GM10248 (cell line): ENCODE measurements at regions not wholly inside any gene's neighbourhood (a gene's known extent, or its start where the extent isn't known, plus 50 kb on each side); places are given as distances from the start of the nearest gene placed in this dataset.
"Not testable (repeated sequence)": the region's sequence is repeated elsewhere in the genome, so short reads cannot be mapped to it uniquely, and the experiment has no call there.

Experiments
- CTCF ChIA-PET: fragments of 300-600 bp; sonication (Branson Sonifier 250); formaldehyde crosslinking; extraction: SDS; loops from one replicate; lab custom pipeline; 2021; ENCODE audit warnings: antibody characterized with exemption; lab: Yijun Ruan, JAX
- POLR2A ChIA-PET: fragments of 350-650 bp; sonication (Branson Sonifier 250); formaldehyde crosslinking; extraction: SDS; loops from one replicate; lab custom pipeline; 2020; ENCODE audit warnings: antibody characterized with exemption; lab: Yijun Ruan, JAX
- DNase-seq: peaks from one replicate; pipeline ENCODE4 v3.0.0; 2012; ENCODE audit errors: extremely low spot score
- TF ChIP-seq, protein P1 (sequence below): IDR thresholded peaks from 2 replicates; pipeline ENCODE4 v1.5.1; 2012; ENCODE audit warnings: mild to moderate bottlenecking, low read depth; ENCODE audit errors: extremely low read depth, missing control alignments, control extremely low read depth

DNA sequence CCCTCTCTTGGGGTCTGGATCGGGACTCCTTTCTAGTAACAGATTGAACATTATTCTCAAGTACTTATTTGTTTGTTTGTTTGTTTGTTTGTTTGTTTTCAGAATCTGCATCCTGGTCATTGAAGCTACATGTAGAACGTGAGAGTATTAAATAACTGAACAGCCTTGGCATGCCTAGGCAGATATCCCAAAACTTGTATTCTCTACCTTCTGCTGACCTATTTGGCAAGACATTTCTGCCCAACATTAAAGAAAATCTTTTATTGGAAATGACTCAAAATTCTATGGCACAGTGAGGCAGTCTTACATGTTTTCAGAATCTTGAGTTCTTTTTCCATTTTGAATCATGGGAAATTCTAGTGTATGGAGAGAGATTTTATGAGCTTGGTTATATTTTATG lies 165.1 kb upstream of the CNOT2 start:
- DNase-seq: no peak
- CTCF ChIA-PET: interaction anchor here (1.0 kb wide), 1 partner anchor 141 kb away, joined by 3 read pairs; no protein-coding TSS in a partner anchor
- POLR2A ChIA-PET: no interaction called here
- TF ChIP-seq, protein P1, sequence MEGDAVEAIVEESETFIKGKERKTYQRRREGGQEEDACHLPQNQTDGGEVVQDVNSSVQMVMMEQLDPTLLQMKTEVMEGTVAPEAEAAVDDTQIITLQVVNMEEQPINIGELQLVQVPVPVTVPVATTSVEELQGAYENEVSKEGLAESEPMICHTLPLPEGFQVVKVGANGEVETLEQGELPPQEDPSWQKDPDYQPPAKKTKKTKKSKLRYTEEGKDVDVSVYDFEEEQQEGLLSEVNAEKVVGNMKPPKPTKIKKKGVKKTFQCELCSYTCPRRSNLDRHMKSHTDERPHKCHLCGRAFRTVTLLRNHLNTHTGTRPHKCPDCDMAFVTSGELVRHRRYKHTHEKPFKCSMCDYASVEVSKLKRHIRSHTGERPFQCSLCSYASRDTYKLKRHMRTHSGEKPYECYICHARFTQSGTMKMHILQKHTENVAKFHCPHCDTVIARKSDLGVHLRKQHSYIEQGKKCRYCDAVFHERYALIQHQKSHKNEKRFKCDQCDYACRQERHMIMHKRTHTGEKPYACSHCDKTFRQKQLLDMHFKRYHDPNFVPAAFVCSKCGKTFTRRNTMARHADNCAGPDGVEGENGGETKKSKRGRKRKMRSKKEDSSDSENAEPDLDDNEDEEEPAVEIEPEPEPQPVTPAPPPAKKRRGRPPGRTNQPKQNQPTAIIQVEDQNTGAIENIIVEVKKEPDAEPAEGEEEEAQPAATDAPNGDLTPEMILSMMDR: no peak

DNA sequence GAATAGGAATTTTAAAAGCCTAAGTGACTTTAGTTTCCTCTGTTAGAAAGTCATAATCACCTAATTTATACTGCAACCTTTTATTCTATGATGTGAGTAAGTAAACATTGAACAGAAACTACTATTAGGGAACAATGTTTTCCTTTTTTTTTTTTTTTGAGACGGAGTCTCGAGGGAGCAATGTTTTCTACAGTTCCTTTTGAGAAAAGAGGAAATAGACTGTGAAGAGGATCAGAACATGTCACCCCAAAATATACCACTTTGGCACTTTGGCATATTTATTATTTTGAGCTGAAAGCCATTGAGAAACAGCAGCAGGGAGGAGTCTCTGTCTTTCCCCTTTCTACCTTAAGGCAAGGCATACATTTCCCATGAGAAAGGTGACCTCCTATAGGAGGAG lies 162.7 kb upstream of the CNOT2 start:
- TF ChIP-seq, protein P1: no peak
- ChIA-PET CTCF (no interaction called here), POLR2A (no interaction called here)
- DNase-seq: no peak

DNA sequence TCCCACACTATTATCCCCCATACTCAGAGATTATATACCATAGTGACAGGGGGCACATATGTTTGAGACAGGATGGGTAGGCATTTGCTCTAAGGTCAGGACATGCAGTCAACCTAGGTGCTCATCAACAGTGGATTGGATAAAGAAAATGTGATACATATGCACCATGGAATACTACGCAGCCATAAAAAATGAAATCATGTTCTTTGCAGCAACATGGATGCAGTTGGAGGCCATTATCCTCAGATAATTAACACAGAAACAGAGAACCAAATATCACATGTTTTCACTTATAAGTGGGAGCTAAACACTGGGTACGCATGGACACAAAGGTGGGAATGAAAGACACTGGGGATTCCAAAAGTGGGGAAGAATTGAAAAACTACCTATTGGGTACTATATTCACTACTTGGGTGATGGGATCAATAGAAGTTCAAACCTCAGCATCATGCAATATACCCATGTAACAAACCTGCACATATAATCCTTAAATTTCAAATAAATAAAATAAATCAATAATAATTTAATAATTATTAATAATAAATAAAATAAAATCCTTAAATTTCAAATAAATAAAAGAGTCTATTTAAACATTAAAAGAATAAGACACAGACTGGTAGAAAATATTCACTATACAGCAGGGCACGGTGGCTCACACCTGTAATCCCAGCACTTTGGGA lies 160.1 kb upstream of the CNOT2 start:
- ChIA-PET POLR2A (no interaction called here), CTCF (no interaction called here)
- no peak for DNase-seq
- TF ChIP-seq, protein P1: no peak

DNA sequence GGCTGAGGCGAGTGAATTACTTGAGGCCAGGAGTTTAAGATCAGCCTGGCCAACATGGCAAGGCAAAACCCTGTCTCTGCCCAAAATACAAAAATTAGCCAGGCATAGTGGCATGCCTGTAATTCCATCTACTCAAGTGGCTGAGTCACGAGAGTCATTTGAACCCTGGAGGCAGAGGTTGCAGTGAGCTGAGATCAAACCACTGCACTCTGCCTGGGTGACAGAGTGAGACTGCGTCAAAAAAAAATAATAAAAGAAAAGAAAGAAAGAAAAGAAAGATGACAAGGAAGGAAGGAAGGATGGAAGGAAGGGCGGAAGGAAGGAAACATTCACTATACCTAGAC lies 159.6 kb upstream of the CNOT2 start:
- TF ChIP-seq, protein P1: no peak
- DNase-seq: no peak
- ChIA-PET CTCF (no interaction called here), POLR2A (no interaction called here)

DNA sequence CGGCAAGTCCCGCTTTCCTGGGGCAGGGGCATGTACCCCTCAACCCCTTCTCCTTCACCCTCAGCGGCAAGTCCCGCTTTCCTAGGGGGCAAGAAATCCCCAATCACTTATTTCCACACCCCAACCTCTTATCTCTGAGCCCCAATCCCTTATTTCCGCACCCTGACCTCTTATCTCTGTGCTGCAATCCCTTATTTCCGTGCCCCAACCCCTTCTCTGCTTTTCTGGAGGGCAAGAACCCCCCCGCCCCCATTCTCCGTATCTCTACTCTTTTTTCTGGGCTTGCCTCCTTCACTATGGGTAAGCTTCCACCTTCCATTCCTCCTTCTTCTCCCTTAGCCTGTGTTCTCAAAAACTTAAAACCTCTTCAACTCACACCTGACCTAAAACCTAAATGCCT lies 156.9 kb upstream of the CNOT2 start:
- DNase-seq, CTCF ChIA-PET, POLR2A ChIA-PET: not testable (repeated sequence)

DNA sequence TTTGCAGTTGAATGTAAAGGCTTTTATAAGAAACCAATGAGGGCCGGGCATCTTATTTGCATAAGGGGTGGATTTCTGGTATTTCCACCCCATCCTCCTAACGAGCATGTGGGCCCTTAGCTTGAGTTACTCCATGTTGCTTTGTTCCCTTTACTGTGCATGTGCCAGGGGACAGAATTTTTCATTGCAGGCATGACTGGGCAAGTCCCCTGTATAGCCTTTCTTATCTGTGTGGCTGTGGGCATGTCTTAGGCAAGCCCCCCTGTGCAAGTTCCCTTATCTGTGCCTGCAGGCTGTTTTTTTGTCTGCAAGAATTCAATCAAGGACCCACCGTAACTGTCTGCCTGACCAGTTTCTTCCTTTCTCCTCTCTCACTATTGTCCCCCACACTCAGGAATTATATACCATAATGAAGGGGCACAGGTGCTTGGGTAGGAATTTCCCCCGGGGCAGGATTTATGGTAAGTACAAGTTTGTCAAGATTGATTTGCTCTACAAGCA lies 152.2 kb upstream of the CNOT2 start:
- TF ChIP-seq, protein P1: no peak
- ChIA-PET CTCF (no interaction called here), POLR2A (no interaction called here)
- no peak for DNase-seq

DNA sequence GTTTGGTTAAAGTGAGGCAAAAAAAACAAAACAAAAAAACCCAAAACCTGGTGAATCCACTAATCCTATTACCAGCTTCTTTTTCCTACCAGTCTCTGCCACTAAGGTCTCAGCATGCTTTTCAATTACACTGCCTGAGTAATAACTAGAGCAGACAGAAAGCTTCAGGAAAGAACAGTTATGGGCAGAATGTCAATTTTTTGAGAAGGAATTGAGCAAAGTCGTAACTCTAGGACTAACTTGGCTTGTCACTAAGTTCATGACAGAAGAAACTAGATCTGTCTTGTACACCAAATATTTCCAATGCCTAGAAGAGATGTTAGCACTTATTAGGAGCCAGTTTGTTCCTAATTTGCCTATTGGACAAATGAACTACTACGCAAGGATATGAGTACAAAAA lies 148.8 kb upstream of the CNOT2 start:
- ChIA-PET CTCF (interaction anchor here (1.5 kb wide), 1 partner anchor 13 kb away, joined by 4 read pairs; no protein-coding TSS in a partner anchor), POLR2A (no interaction called here)
- DNase-seq: no peak
- TF ChIP-seq, protein P1: no peak
